ENCODE measurements at regions not wholly inside any gene's neighbourhood (a gene's known extent, or its start where the extent isn't known, plus 50 kb on each side); places are given as distances from the start of the nearest gene placed in this dataset.
"Not testable (repeated sequence)": the region's sequence is repeated elsewhere in the genome, so short reads cannot be mapped to it uniquely, and the experiment has no call there.

DNA sequence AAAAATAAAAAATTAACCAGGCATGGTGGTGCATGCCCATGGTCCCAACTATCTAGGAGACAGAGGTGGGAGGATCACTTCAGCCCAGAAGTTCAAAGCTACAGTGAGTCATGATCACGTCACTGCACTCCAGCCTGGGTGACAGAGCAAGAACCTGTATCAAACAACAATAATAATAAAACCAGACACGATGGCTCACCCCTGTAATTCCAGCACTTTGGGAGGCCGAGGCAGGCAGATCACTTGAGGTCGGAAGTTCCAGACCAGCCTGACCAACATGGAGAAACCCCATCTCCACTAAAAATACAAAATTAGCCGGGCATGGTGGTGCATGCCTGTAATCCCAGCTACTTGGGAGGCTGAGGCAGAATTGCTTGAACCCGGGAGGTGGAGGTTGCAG, 159.4 kb downstream of the SKIDA1 start:
- DNase-seq; H3K27me3 ChIP-seq (ENCODE audit: control insufficient read depth, insufficient read depth, low read length); H3K27ac ChIP-seq (ENCODE audit: low read length); H3K36me3 ChIP-seq (ENCODE audit: control insufficient read depth, insufficient read depth, low read length); H3K4me3 ChIP-seq (ENCODE audit: low read length); H3K9me3 ChIP-seq (ENCODE audit: control insufficient read depth, low read depth, low read length): not testable (repeated sequence)
- no CpG with 5 or more reads among the region's 6 CpGs for WGBS (ENCODE audit: insufficient coverage, low lambda C conversion rate)
- peaks cover 17% of the 10 kb centered on the region for H3K4me1 ChIP-seq (ENCODE audit: control insufficient read depth, insufficient read depth, low read length)

DNA sequence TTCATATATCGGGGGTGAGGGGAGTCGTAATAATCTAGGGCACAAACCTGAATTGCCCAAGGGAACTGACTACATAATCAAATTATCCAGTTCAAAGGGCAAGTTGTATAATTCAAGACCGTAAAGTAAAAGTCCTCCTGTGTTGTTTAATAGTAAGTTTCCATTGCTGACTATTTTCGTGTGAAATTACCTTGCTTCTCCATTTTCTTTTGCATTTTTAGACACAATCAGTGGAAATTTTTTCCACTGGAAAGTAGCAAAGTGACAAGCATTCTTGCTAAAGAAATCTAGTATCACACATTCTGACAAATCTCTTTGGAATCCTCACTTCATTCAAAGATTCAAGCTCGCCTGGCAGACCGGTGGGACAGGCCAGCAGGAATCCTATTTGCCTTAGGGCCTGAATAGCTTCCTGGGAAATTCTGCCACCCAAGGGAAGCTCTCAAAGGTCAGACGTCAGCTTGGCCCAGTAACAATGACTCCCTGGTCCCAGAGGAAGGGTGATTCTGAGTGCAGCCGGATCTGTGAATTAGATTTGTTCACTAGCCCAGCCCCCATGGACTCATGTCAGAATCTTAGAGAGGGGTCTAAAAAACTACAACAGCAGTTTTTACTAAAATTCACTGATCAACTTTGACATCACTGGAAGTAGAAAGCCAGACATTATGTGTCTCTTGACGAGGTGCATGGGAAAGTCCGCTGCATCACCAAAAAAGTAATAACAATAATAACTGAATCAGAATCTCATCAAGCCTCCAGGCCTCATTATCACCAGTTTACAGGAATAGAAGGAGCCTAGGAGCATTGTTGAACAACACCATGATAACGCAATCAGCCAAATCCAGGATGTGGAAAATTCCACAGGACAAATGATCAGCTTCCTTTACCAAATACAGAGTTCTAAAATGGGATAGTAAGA, 161.0 kb downstream of the SKIDA1 start:
- WGBS (ENCODE audit: insufficient coverage, low lambda C conversion rate) = 25% methylated on average over 1 of the region's 11 CpGs
- Histone ChIP-seq H3K27ac (ENCODE audit: low read length) (peak overlapping the region; percentile 21), H3K4me1 (ENCODE audit: control insufficient read depth, insufficient read depth, low read length) (peaks cover 17% of the 10 kb centered on the region), H3K36me3 (ENCODE audit: control insufficient read depth, insufficient read depth, low read length) (no peaks in the 10 kb centered on the region), H3K9me3 (ENCODE audit: control insufficient read depth, low read depth, low read length) (no peaks in the 10 kb centered on the region), H3K27me3 (ENCODE audit: control insufficient read depth, insufficient read depth, low read length) (no peaks in the 10 kb centered on the region), H3K4me3 (ENCODE audit: low read length) (no peak overlapping the region)
- peak in 1 of 2 donors; percentile 33 for DNase-seq

DNA sequence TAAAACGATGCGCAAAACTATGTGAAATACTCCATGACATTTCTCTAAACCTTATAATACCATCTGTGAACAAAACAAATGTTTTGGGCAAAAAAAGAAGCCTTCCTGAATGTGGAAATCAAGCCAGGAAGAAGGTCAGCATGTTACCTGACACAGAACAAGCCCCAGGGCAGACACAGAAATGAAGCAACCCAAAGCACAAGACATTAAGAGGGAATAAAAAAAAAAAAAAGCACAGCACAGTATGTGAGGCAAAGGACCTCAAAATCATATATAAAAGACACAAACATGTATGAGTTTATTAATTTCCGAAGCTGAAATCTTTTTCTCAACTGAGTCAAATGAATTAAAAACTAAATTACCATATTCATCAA, 161.8 kb downstream of the SKIDA1 start:
- Histone ChIP-seq H3K36me3 (ENCODE audit: control insufficient read depth, insufficient read depth, low read length) (no peaks in the 10 kb centered on the region), H3K4me1 (ENCODE audit: control insufficient read depth, insufficient read depth, low read length) (peaks cover 17% of the 10 kb centered on the region), H3K9me3 (ENCODE audit: control insufficient read depth, low read depth, low read length) (no peaks in the 10 kb centered on the region), H3K27me3 (ENCODE audit: control insufficient read depth, insufficient read depth, low read length) (no peaks in the 10 kb centered on the region), H3K27ac (ENCODE audit: low read length) (no peak overlapping the region), H3K4me3 (ENCODE audit: low read length) (no peak overlapping the region)
- DNase-seq = no peak
- WGBS (ENCODE audit: insufficient coverage, low lambda C conversion rate) = 89% methylated on average over 1 of the region's 3 CpGs

DNA sequence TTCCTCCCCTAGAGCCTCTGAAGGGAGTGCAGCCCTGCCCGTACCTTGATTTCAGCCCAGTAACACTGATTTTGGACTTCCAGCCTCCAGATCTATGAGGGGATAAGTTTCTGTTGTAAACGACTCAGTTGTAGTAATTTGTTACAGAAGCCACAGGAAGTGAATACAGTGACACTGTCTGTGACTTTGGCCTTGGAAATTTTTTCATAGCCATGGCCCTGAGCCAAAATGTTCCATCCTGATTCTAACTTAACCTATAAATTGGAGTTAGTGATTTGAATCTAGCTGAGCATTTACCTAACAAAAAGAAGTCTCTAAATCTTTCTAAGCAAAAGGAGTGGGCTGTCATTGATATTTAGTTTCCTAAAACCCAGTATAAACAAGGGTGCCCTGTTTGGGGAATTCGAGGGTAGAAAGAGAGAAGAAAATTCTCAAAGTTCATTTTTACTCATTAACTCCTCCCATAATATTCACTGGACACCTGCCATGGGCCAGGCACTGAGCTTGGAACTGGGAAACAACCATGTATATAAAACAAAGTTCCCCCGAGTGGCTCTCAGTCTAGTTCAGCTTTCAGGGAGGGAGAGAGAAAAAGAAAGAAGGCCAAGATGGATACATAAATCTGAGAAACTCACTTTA, 162.3 kb downstream of the SKIDA1 start:
- H3K27ac ChIP-seq (ENCODE audit: low read length) = no peak overlapping the region
- no peak for DNase-seq
- WGBS (ENCODE audit: insufficient coverage, low lambda C conversion rate) = no CpG with 5 or more reads among the region's 4 CpGs
- peaks cover 17% of the 10 kb centered on the region for H3K4me1 ChIP-seq (ENCODE audit: control insufficient read depth, insufficient read depth, low read length)
- H3K27me3 ChIP-seq (ENCODE audit: control insufficient read depth, insufficient read depth, low read length) = no peaks in the 10 kb centered on the region
- no peaks in the 10 kb centered on the region for H3K36me3 ChIP-seq (ENCODE audit: control insufficient read depth, insufficient read depth, low read length)
- H3K4me3 ChIP-seq (ENCODE audit: low read length) = no peak overlapping the region
- H3K9me3 ChIP-seq (ENCODE audit: control insufficient read depth, low read depth, low read length) = no peaks in the 10 kb centered on the region

DNA sequence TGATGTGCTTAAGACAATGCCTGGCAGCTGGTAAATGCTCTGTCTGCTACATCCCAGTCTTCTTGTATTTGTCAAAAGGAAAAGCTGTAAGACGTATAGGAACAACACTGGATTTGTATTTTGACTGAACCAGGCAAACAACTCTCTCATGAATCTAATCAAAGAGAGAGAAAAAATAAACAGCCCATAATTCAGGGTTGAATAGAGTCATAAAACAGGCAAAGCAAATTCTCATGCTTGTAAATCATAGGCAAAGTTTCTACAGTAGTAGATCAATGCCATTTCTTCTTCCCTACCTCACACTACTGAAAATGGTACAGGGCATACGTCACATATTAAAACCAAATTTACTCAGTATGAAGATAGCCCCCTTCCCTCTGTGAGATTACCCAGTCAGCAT, 166.3 kb downstream of the SKIDA1 start:
- Histone ChIP-seq H3K4me1 (ENCODE audit: control insufficient read depth, insufficient read depth, low read length) (peaks cover 7% of the 10 kb centered on the region), H3K27ac (ENCODE audit: low read length) (no peak overlapping the region), H3K9me3 (ENCODE audit: control insufficient read depth, low read depth, low read length) (no peaks in the 10 kb centered on the region), H3K36me3 (ENCODE audit: control insufficient read depth, insufficient read depth, low read length) (no peaks in the 10 kb centered on the region), H3K4me3 (ENCODE audit: low read length) (no peak overlapping the region), H3K27me3 (ENCODE audit: control insufficient read depth, insufficient read depth, low read length) (no peaks in the 10 kb centered on the region)
- WGBS (ENCODE audit: insufficient coverage, low lambda C conversion rate) = 33% methylated on average over 1 of the region's 2 CpGs
- no peak for DNase-seq

DNA sequence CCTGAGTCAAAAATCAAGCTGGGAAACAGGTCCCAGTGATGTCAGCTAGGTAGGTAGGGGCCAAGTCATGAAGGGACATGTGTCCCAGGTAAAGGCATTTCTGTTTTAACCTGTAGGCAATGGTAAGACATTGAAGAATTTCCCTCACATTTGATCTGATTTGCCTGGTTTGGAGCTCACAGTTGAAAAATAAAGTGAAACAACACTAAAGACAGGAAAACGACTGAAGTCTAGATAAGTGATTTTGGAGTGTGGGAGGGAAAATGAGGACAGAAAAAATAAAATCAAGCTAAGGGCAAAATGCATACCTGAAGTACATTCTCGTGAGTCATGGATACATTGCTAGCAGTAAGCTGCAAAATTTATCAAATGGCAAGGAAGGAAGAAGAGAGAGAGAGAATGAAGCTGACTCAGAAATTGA, 169.9 kb downstream of the SKIDA1 start:
- WGBS (ENCODE audit: insufficient coverage, low lambda C conversion rate) = 75% methylated on average over 2 of the region's 2 CpGs
- DNase-seq = no peak
- no peaks in the 10 kb centered on the region for H3K9me3 ChIP-seq (ENCODE audit: control insufficient read depth, low read depth, low read length)
- no peaks in the 10 kb centered on the region for H3K4me1 ChIP-seq (ENCODE audit: control insufficient read depth, insufficient read depth, low read length)
- no peak overlapping the region for H3K4me3 ChIP-seq (ENCODE audit: low read length)
- H3K27ac ChIP-seq (ENCODE audit: low read length) = no peak overlapping the region
- no peaks in the 10 kb centered on the region for H3K36me3 ChIP-seq (ENCODE audit: control insufficient read depth, insufficient read depth, low read length)
- no peaks in the 10 kb centered on the region for H3K27me3 ChIP-seq (ENCODE audit: control insufficient read depth, insufficient read depth, low read length)

DNA sequence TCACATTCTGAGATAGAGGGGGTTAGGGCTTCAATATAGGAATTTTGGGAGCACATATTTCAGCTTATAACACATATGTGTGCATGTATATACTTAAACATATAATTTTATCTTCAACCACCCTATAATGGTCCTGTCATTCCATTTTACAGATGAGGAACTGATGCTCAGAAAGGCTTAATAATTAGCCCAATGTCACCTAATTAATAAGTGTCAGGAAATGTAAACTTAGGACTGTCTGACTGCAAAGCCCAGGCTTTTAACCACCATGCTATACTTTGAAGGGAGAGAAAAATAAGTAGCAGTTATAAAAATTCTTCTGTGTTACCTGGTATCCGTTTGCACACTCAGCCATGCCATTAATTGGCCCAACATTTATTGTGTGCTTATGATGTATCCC, 172.6 kb downstream of the SKIDA1 start:
- Histone ChIP-seq H3K27me3 (ENCODE audit: control insufficient read depth, insufficient read depth, low read length) (no peaks in the 10 kb centered on the region), H3K36me3 (ENCODE audit: control insufficient read depth, insufficient read depth, low read length) (no peaks in the 10 kb centered on the region), H3K9me3 (ENCODE audit: control insufficient read depth, low read depth, low read length) (no peaks in the 10 kb centered on the region), H3K4me1 (ENCODE audit: control insufficient read depth, insufficient read depth, low read length) (no peaks in the 10 kb centered on the region), H3K4me3 (ENCODE audit: low read length) (no peak overlapping the region), H3K27ac (ENCODE audit: low read length) (no peak overlapping the region)
- WGBS (ENCODE audit: insufficient coverage, low lambda C conversion rate) = no CpG with 5 or more reads among the region's 1 CpG
- no peak for DNase-seq

DNA sequence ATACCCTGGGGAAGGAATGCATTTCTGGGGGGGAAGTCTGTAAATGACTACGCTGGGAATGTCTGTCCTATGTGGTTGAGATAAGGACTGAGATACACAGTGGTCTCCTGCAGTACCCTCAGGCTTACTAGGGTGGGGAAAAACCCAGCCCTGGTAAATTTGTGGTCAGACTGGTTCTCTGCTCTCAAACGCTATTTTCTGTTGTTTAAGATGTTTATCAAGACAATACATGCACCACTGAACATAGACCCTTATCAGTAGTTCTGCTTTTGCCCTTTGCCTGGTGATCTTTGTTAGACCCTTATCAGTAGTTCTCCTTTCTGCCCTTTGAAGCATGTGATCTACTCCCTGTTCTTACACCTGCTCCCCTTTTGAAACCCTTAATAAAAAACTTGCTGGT, 173.9 kb downstream of the SKIDA1 start:
- H3K4me1 ChIP-seq (ENCODE audit: control insufficient read depth, insufficient read depth, low read length); H3K9me3 ChIP-seq (ENCODE audit: control insufficient read depth, low read depth, low read length); H3K36me3 ChIP-seq (ENCODE audit: control insufficient read depth, insufficient read depth, low read length); DNase-seq; H3K27me3 ChIP-seq (ENCODE audit: control insufficient read depth, insufficient read depth, low read length); H3K4me3 ChIP-seq (ENCODE audit: low read length); H3K27ac ChIP-seq (ENCODE audit: low read length): not testable (repeated sequence)
- no CpG with 5 or more reads among the region's 2 CpGs for WGBS (ENCODE audit: insufficient coverage, low lambda C conversion rate)

DNA sequence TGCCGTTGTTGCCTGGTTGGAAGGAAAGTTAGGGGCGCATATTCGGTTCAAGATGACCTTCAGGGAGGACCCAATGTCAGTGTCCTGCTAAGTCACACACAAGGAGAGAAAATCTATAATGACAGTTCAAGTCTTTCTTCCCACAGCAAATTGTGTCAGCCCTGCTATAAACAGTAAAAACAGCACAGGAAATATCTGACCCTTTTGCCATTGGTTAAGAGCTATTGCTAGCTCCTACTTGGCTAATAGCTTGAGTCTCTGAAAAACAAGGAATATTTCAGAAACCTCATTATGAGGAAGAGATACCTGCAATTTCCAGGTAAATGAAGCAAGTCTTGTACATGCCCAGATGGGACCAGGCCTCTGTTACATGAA, 175.6 kb downstream of the SKIDA1 start:
- H3K4me1 ChIP-seq (ENCODE audit: control insufficient read depth, insufficient read depth, low read length) = no peaks in the 10 kb centered on the region
- no peaks in the 10 kb centered on the region for H3K27me3 ChIP-seq (ENCODE audit: control insufficient read depth, insufficient read depth, low read length)
- H3K9me3 ChIP-seq (ENCODE audit: control insufficient read depth, low read depth, low read length) = no peaks in the 10 kb centered on the region
- H3K36me3 ChIP-seq (ENCODE audit: control insufficient read depth, insufficient read depth, low read length) = no peaks in the 10 kb centered on the region
- no CpG with 5 or more reads among the region's 3 CpGs for WGBS (ENCODE audit: insufficient coverage, low lambda C conversion rate)
- H3K27ac ChIP-seq (ENCODE audit: low read length) = no peak overlapping the region
- H3K4me3 ChIP-seq (ENCODE audit: low read length) = no peak overlapping the region
- no peak for DNase-seq

DNA sequence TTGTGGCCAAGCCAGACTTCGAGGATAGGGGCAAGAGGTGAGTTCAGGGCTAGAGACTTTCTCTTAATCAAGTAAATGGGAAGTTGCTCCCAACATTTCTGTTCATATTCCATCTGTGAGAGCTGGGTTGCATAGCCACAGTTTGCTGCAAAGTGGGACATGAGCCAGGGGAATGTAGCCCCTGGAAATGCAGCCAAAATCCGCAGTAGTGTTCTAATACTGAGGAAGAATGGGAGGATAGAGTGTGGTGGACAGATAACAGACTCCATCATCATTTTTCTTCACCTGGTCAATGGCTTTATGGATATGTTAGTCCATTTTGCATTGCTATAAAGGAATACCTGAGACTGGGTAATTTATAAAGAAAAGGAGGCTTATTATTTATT, 177.7 kb downstream of the SKIDA1 start:
- WGBS (ENCODE audit: insufficient coverage, low lambda C conversion rate) = no CpG with 5 or more reads among the region's 2 CpGs
- H3K36me3 ChIP-seq (ENCODE audit: control insufficient read depth, insufficient read depth, low read length) = no peaks in the 10 kb centered on the region
- no peaks in the 10 kb centered on the region for H3K4me1 ChIP-seq (ENCODE audit: control insufficient read depth, insufficient read depth, low read length)
- DNase-seq = no peak
- H3K9me3 ChIP-seq (ENCODE audit: control insufficient read depth, low read depth, low read length) = no peaks in the 10 kb centered on the region
- no peaks in the 10 kb centered on the region for H3K27me3 ChIP-seq (ENCODE audit: control insufficient read depth, insufficient read depth, low read length)
- H3K27ac ChIP-seq (ENCODE audit: low read length) = no peak overlapping the region
- no peak overlapping the region for H3K4me3 ChIP-seq (ENCODE audit: low read length)

Data from large intestine (tissue), 3 donors.